GM19438 (cell line): ENCODE measurements at regions not wholly inside any gene's neighbourhood (a gene's known extent, or its start where the extent isn't known, plus 50 kb on each side); places are given as distances from the start of the nearest gene placed in this dataset.
"Not testable (repeated sequence)": the region's sequence is repeated elsewhere in the genome, so short reads cannot be mapped to it uniquely, and the experiment has no call there.

Source experiments
- ATAC-seq: cut with Tn5 transposase; IDR thresholded peaks from one replicate; pipeline ENCODE4 v1.9.1; 2021; ENCODE audit warnings: low read depth; ENCODE audit not compliant: unreplicated experiment

- ATAC-seq = no peak
Measured at GRCh38 chr6:163709255-163709654, 294.7 kb downstream of the QKI start.

GRCh38 chr6:163708466-163708865, 293.9 kb downstream of the QKI start:
- peak; percentile 49 for ATAC-seq

- ATAC-seq = peak; percentile 43
Measured at GRCh38 chr6:163707387-163708355, 293.2 kb downstream of the QKI start.

- no peak for ATAC-seq
Measured at GRCh38 chr6:163706500-163707087, 292.1 kb downstream of the QKI start.

GRCh38 chr6:163705923-163706322, 291.4 kb downstream of the QKI start:
- peak; percentile 46 for ATAC-seq

- no peak for ATAC-seq
Measured at GRCh38 chr6:163702736-163703135, 288.2 kb downstream of the QKI start.

- ATAC-seq = no peak
Measured at GRCh38 chr6:163701762-163702161, 287.2 kb downstream of the QKI start.

GRCh38 chr6:163698086-163698485, 283.6 kb downstream of the QKI start:
- ATAC-seq = no peak

- not testable (repeated sequence) for ATAC-seq
Measured at GRCh38 chr6:163696311-163696710, 281.8 kb downstream of the QKI start.

GRCh38 chr6:163695414-163695864, 280.9 kb downstream of the QKI start:
- ATAC-seq = no peak

- no peak for ATAC-seq
Measured at GRCh38 chr6:163694988-163695398, 280.5 kb downstream of the QKI start.

GRCh38 chr6:163694072-163694471, 279.6 kb downstream of the QKI start:
- ATAC-seq = no peak

- ATAC-seq = no peak
Measured at GRCh38 chr6:163691049-163691448, 276.5 kb downstream of the QKI start.

GRCh38 chr6:163688739-163689362, 274.3 kb downstream of the QKI start:
- no peak for ATAC-seq

GRCh38 chr6:163687075-163687474, 272.6 kb downstream of the QKI start:
- no peak for ATAC-seq

- ATAC-seq = no peak
Measured at GRCh38 chr6:163686301-163686700, 271.8 kb downstream of the QKI start.

- no peak for ATAC-seq
Measured at GRCh38 chr6:163683105-163683622, 268.6 kb downstream of the QKI start.

- ATAC-seq = no peak
Measured at GRCh38 chr6:163679753-163680152, 265.2 kb downstream of the QKI start.

- ATAC-seq = no peak
Measured at GRCh38 chr6:163679012-163679660, 264.6 kb downstream of the QKI start.

GRCh38 chr6:163675611-163676010, 261.1 kb downstream of the QKI start:
- ATAC-seq = no peak

GRCh38 chr6:163672710-163673109, 258.2 kb downstream of the QKI start:
- no peak for ATAC-seq
